Tibial nerve (tissue), 4 donors: ENCODE measurements at regions not wholly inside any gene's neighbourhood (a gene's known extent, or its start where the extent isn't known, plus 50 kb on each side); places are given as distances from the start of the nearest gene placed in this dataset.
"Not testable (repeated sequence)": the region's sequence is repeated elsewhere in the genome, so short reads cannot be mapped to it uniquely, and the experiment has no call there.

Experiments used
- DNase-seq, 2 donors: peaks; one replicate each; pipeline ENCODE4 v3.0.0-alpha.2; 2019; ENCODE audit warnings: low spot score in 2 of 2
- H3K27ac ChIP-seq, 4 donors: fragments of 200-600 bp; sonication (generic) in 3 of 4; one replicate each; pipeline ENCODE4 v1.5.1; 2017 to 2019; ENCODE audit warnings: mild to moderate bottlenecking in 1 of 4
- H3K27me3 ChIP-seq, 2 donors: fragments of 200-600 bp; sonication (generic) in 1 of 2; one replicate each; pipeline versions ENCODE4 v1.5.1 to v1.6.0; 2017 to 2019
- H3K36me3 ChIP-seq, 3 donors: fragments of 200-600 bp; sonication (generic); one replicate each; pipeline ENCODE4 v1.5.1; 2018 to 2019
- H3K4me1 ChIP-seq, 4 donors: fragments of 200-600 bp; sonication (generic) in 3 of 4; one replicate each; pipeline ENCODE4 v1.5.1; 2017 to 2019
- H3K4me3 ChIP-seq, 4 donors: fragments of 200-600 bp; sonication (generic) in 3 of 4; one replicate each; pipeline ENCODE4 v1.5.1; 2017 to 2019; ENCODE audit warnings: mild to moderate bottlenecking in 1 of 4, moderate library complexity in 1 of 4
- H3K9me3 ChIP-seq, 4 donors: fragments of 200-600 bp; sonication (generic) in 3 of 4; one replicate each; pipeline ENCODE4 v1.5.1; 2017 to 2019
- CTCF ChIP-seq, 5 experiments: fragments of 200-600 bp in 3 of 5; fragments of 450-650 bp in 2 of 5; sonication (generic) in 3 of 5; IDR thresholded peaks; one replicate each; pipeline ENCODE4 v1.5.1; 2016 to 2019; ENCODE audit warnings: antibody characterized with exemption in 5 of 5, mild to moderate bottlenecking in 3 of 5, moderate library complexity in 2 of 5
- EP300 ChIP-seq, 2 donors: sonication (generic); formaldehyde crosslinking; IDR thresholded peaks; one replicate each; pipeline ENCODE4 v1.6.1; 2017; ENCODE audit warnings: antibody characterized with exemption in 2 of 2, mild to moderate bottlenecking in 1 of 2
- POLR2A ChIP-seq, 2 donors: fragments of 450-650 bp; IDR thresholded peaks; one replicate each; pipeline ENCODE4 v1.6.1; 2017; ENCODE audit warnings: antibody characterized with exemption in 2 of 2, mild to moderate bottlenecking in 2 of 2, moderate library complexity in 2 of 2
- WGBS, 2 donors: methylation state at CpG; one replicate each; pipeline ENCODE4 v1.1.5; 2018; 5-methylcytosine and 5-hydroxymethylcytosine counted together

GRCh38 chr2:175330195-175330594 is 148.7 kb upstream of the ATP5MC3 start:
- TF ChIP-seq POLR2A (IDR thresholded peaks at IDR 0.05), result no peak
- TF ChIP-seq EP300 (IDR thresholded peaks at IDR 0.05), result no peak
- DNase-seq, result no peak
- no peak overlapping the region for H3K4me3 ChIP-seq
- H3K27ac ChIP-seq, result no peak overlapping the region
- no peaks in the 10 kb centered on the region for H3K27me3 ChIP-seq
- peaks cover 0 to 16% (median 1%) of the 10 kb centered on the region in 4 donors for H3K9me3 ChIP-seq
- no peaks in the 10 kb centered on the region for H3K36me3 ChIP-seq
- no peaks in the 10 kb centered on the region for H3K4me1 ChIP-seq
- WGBS, 2 donors, result 83 to 89% methylated on average over 3 of the region's 3 CpGs

GRCh38 chr2:175326801-175327200 is 145.3 kb upstream of the ATP5MC3 start:
- Histone ChIP-seq H3K4me3 (no peak overlapping the region), H3K36me3 (no peaks in the 10 kb centered on the region), H3K27ac (no peak overlapping the region), H3K4me1 (no peaks in the 10 kb centered on the region), H3K27me3 (no peaks in the 10 kb centered on the region), H3K9me3 (peaks cover 0 to 21% (median 1%) of the 10 kb centered on the region in 4 donors)
- WGBS, 2 donors, result 81 to 87% methylated on average over 3 of the region's 3 CpGs
- no peak for TF ChIP-seq POLR2A (IDR thresholded peaks at IDR 0.05)
- TF ChIP-seq CTCF (IDR thresholded peaks at IDR 0.05), result no peak
- no peak for TF ChIP-seq EP300 (IDR thresholded peaks at IDR 0.05)
- DNase-seq, result no peak

DNA sequence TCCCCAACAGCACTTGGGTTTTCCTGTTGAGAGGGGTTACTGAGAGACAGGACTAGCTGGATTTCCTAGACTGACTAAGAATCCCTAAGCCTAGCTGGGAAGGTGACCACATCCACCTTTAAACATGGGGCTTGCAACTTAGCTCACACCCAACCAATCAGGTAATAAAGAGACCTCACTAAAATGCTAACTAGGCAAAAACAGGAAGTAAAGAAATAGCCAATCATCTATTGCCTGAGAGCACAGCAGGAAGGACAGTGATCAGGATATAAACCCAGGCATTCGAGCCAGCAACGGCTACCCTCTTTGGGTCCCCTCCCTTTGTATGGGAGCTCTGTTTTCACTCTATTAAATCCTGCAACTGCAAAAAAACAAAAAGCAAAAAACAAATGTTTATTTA is 144.7 kb upstream of the ATP5MC3 start:
- H3K27me3 ChIP-seq, H3K36me3 ChIP-seq, H3K4me3 ChIP-seq, H3K27ac ChIP-seq, DNase-seq, H3K4me1 ChIP-seq: not testable (repeated sequence)
- peaks cover 0 to 21% (median 1%) of the 10 kb centered on the region in 4 donors for H3K9me3 ChIP-seq
- 70 to 92% methylated on average over 2 of the region's 2 CpGs for WGBS, 2 donors

- Histone ChIP-seq H3K4me1 (no peaks in the 10 kb centered on the region), H3K27ac (no peak overlapping the region), H3K4me3 (no peak overlapping the region), H3K9me3 (peaks cover 0 to 21% (median 1%) of the 10 kb centered on the region in 4 donors), H3K36me3 (no peaks in the 10 kb centered on the region), H3K27me3 (no peaks in the 10 kb centered on the region)
- DNase-seq, result no peak
- 87 to 89% methylated on average over 4 of the region's 4 CpGs for WGBS, 2 donors
- no peak for TF ChIP-seq EP300 (IDR thresholded peaks at IDR 0.05)
- TF ChIP-seq CTCF (IDR thresholded peaks at IDR 0.05), result no peak
- TF ChIP-seq POLR2A (IDR thresholded peaks at IDR 0.05), result no peak
These were observed 141.7 kb upstream of the ATP5MC3 start for GRCh38 chr2:175323162-175323561.

GRCh38 chr2:175318542-175318941 is 137.0 kb upstream of the ATP5MC3 start:
- no peak for DNase-seq
- Histone ChIP-seq H3K9me3 (no peaks in the 10 kb centered on the region), H3K27me3 (no peaks in the 10 kb centered on the region), H3K4me3 (no peak overlapping the region), H3K27ac (no peak overlapping the region), H3K4me1 (no peaks in the 10 kb centered on the region), H3K36me3 (no peaks in the 10 kb centered on the region)
- TF ChIP-seq EP300 (IDR thresholded peaks at IDR 0.05), result no peak
- no peak for TF ChIP-seq POLR2A (IDR thresholded peaks at IDR 0.05)
- TF ChIP-seq CTCF (IDR thresholded peaks at IDR 0.05), result no peak
- 63 to 69% methylated on average over 2 of the region's 2 CpGs for WGBS, 2 donors

DNA sequence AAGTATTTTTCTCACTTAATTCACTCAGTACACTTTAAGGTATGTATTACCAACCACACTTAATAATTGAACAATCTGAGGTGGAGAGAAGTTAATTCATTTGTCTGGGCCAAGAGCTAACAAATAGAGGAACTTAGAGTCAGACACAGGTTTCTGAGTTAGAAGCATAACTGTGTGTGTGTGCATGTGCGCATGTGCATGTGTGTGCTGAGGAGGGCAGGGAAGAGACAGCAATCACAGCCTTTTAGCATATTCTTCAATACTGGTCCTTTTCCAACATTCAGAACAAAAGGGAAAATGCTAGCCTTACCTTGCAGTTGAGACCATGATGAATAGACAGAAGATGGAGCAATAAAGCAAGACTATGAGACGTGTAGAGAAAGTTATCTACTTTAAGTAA is 136.2 kb upstream of the ATP5MC3 start:
- H3K36me3 ChIP-seq, result no peaks in the 10 kb centered on the region
- H3K9me3 ChIP-seq, result no peaks in the 10 kb centered on the region
- no peak for DNase-seq
- no peaks in the 10 kb centered on the region for H3K27me3 ChIP-seq
- no peak overlapping the region for H3K27ac ChIP-seq
- 83 to 85% methylated on average over 2 of the region's 2 CpGs for WGBS, 2 donors
- TF ChIP-seq EP300 (IDR thresholded peaks at IDR 0.05) (no peak), POLR2A (IDR thresholded peaks at IDR 0.05) (no peak), CTCF (IDR thresholded peaks at IDR 0.05) (no peak)
- no peaks in the 10 kb centered on the region for H3K4me1 ChIP-seq
- H3K4me3 ChIP-seq, result no peak overlapping the region
